Thyroid gland (tissue), 4 donors: ENCODE measurements at regions not wholly inside any gene's neighbourhood (a gene's known extent, or its start where the extent isn't known, plus 50 kb on each side); places are given as distances from the start of the nearest gene placed in this dataset.
A peak's percentile ranks its signal among the peaks of the same experiment; 100 is the strongest.

ENCODE experiments used
- DNase-seq, 2 donors: peaks; one replicate each; pipeline ENCODE4 v3.0.0-alpha.2; 2019
- H3K27ac ChIP-seq, 3 donors: fragments of 200-600 bp; sonication (generic); 1 replicate in 2 of 3; 2 replicates in 1 of 3; pipeline ENCODE4 v1.5.1; 2016 to 2019; ENCODE audit warnings: mild to moderate bottlenecking in 1 of 3, moderate library complexity in 1 of 3
- H3K27me3 ChIP-seq: fragments of 200-600 bp; sonication (generic); one replicate; pipeline ENCODE4 v1.5.1; 2019
- H3K36me3 ChIP-seq, 2 donors: fragments of 200-600 bp; sonication (generic); one replicate each; pipeline ENCODE4 v1.5.1; 2016 to 2019
- H3K4me1 ChIP-seq, 2 donors: fragments of 200-600 bp; sonication (generic); one replicate each; pipeline ENCODE4 v1.5.1; 2017 to 2019
- H3K4me3 ChIP-seq, 3 donors: fragments of 200-600 bp; sonication (generic); replicated peaks in 1 of 3; 1 replicate in 2 of 3; 2 replicates in 1 of 3; pipeline ENCODE4 v1.5.1; 2016; ENCODE audit warnings: mild to moderate bottlenecking in 1 of 3
- H3K9me3 ChIP-seq: fragments of 200-600 bp; sonication (generic); one replicate; pipeline ENCODE4 v1.5.1; 2017
- POLR2A ChIP-seq, 2 donors: fragments of 450-650 bp; IDR thresholded peaks; one replicate each; pipeline ENCODE4 v1.6.1; 2017; ENCODE audit warnings: antibody characterized with exemption in 2 of 2, mild to moderate bottlenecking in 2 of 2, moderate library complexity in 1 of 2
- WGBS, 2 donors: methylation state at CpG; one replicate each; pipeline ENCODE4 v1.1.5; 2017; 5-methylcytosine and 5-hydroxymethylcytosine counted together
- intact Hi-C: fragments of 100-400 bp; cut with DNase I; formaldehyde crosslinking; loops from one replicate; pipeline ENCODE4 v1.15.1; 2023
- TF ChIP-seq, protein P1 (sequence below), 6 experiments: fragments of 200-600 bp in 3 of 6; fragments of 450-650 bp in 3 of 6; sonication (generic) in 3 of 6; IDR thresholded peaks; one replicate each; pipeline ENCODE4 v1.5.1; 2016 to 2019; ENCODE audit warnings: antibody characterized with exemption in 6 of 6, mild to moderate bottlenecking in 2 of 6, inconsistent platforms in 1 of 6, moderate library complexity in 1 of 6

GRCh38 chr6:26159357-26160273 lies 72.4 kb downstream of the HFE start:
- TF ChIP-seq, protein P1, sequence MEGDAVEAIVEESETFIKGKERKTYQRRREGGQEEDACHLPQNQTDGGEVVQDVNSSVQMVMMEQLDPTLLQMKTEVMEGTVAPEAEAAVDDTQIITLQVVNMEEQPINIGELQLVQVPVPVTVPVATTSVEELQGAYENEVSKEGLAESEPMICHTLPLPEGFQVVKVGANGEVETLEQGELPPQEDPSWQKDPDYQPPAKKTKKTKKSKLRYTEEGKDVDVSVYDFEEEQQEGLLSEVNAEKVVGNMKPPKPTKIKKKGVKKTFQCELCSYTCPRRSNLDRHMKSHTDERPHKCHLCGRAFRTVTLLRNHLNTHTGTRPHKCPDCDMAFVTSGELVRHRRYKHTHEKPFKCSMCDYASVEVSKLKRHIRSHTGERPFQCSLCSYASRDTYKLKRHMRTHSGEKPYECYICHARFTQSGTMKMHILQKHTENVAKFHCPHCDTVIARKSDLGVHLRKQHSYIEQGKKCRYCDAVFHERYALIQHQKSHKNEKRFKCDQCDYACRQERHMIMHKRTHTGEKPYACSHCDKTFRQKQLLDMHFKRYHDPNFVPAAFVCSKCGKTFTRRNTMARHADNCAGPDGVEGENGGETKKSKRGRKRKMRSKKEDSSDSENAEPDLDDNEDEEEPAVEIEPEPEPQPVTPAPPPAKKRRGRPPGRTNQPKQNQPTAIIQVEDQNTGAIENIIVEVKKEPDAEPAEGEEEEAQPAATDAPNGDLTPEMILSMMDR (IDR thresholded peaks at IDR 0.05), result no peak
- TF ChIP-seq POLR2A (IDR thresholded peaks at IDR 0.05), result no peak
- Histone ChIP-seq H3K9me3 (no peaks in the 10 kb centered on the region), H3K36me3 (no peaks in the 10 kb centered on the region), H3K4me3 (peak overlapping the region in 2 of 3 donors; percentile 27 to 51), H3K27ac (peak overlapping the region; percentile 80 to 92 (median 89)), H3K4me1 (peaks cover 8 to 13% of the 10 kb centered on the region in 2 donors), H3K27me3 (no peaks in the 10 kb centered on the region)
- intact Hi-C loops, result no loop called here
- 17 to 19% methylated on average over 13 of the region's 13 CpGs for WGBS, 2 donors
- no peak for DNase-seq

DNA sequence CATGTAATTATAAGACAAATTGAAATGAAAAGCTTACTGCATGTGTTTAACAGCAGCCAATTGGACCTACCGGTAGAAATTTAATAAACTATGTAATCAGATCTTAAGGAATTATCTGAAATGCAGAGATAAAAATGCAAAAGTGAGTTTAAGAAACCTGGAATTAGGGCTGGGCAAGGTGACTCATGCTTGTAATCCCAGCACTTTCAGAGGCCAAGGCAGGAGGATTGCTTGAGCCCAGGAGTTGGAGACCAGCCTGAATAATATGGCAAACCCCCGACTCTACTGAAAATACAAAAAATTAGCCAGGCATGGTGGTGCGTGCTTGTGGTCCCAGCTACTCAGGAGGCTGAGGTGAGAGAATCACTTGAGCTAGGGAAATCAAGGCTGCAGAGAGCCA lies 74.1 kb downstream of the HFE start:
- WGBS, 2 donors, result 92 to 93% methylated on average over 3 of the region's 3 CpGs
- Histone ChIP-seq H3K9me3 (no peaks in the 10 kb centered on the region), H3K4me1 (peaks cover 8 to 13% of the 10 kb centered on the region in 2 donors), H3K4me3 (no peak overlapping the region), H3K27ac (no peak overlapping the region), H3K36me3 (no peaks in the 10 kb centered on the region), H3K27me3 (no peaks in the 10 kb centered on the region)
- no peak for DNase-seq
- TF ChIP-seq, protein P1 (IDR thresholded peaks at IDR 0.05), result no peak
- no peak for TF ChIP-seq POLR2A (IDR thresholded peaks at IDR 0.05)
- intact Hi-C loops, result no loop called here

DNA sequence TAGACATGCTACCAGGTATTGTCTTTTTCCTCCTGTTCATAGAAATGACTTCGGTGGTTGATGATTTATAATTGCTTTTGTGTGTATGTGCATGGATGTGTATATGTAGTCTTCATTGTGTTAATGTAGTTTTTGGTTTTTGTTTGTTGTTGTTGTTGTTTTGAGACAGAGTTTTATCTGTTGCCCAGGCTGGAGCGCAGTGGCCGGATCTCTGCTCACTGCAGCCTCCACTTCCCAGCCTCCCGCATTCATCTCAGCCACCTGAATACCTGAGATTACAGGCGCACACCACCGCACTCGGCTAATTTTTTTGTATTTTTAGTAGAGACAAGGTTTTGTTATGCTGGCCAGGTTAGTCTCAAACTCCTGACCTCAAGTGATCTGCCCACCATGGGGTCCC lies 75.2 kb downstream of the HFE start:
- no peak overlapping the region for H3K4me3 ChIP-seq
- intact Hi-C loops, result no loop called here
- H3K4me1 ChIP-seq, result peaks cover 8 to 13% of the 10 kb centered on the region in 2 donors
- no peak overlapping the region for H3K27ac ChIP-seq
- DNase-seq, result no peak
- 93 to 94% methylated on average over 7 of the region's 7 CpGs for WGBS, 2 donors
- TF ChIP-seq, protein P1 (IDR thresholded peaks at IDR 0.05), result no peak
- TF ChIP-seq POLR2A (IDR thresholded peaks at IDR 0.05), result no peak
- H3K27me3 ChIP-seq, result no peaks in the 10 kb centered on the region
- H3K9me3 ChIP-seq, result no peaks in the 10 kb centered on the region
- no peaks in the 10 kb centered on the region for H3K36me3 ChIP-seq

GRCh38 chr6:26163427-26164119 lies 76.3 kb downstream of the HFE start:
- intact Hi-C loops, result no loop called here

More at GRCh38 chr6:26163427-26164119, 76.3 kb downstream of the HFE start:
- no peaks in the 10 kb centered on the region for H3K36me3 ChIP-seq
- H3K4me3 ChIP-seq, result no peak overlapping the region
- no peak for DNase-seq
- no peaks in the 10 kb centered on the region for H3K27me3 ChIP-seq
- WGBS, 2 donors, result 88 to 91% methylated on average over 11 of the region's 11 CpGs
- H3K27ac ChIP-seq, result no peak overlapping the region
- H3K4me1 ChIP-seq, result peaks cover 8 to 13% of the 10 kb centered on the region in 2 donors
- TF ChIP-seq POLR2A (IDR thresholded peaks at IDR 0.05), result no peak
- TF ChIP-seq, protein P1 (IDR thresholded peaks at IDR 0.05), result no peak
- no peaks in the 10 kb centered on the region for H3K9me3 ChIP-seq
